HepG2 (cell line): ENCODE measurements at regions not wholly inside any gene's neighbourhood (a gene's known extent, or its start where the extent isn't known, plus 50 kb on each side); places are given as distances from the start of the nearest gene placed in this dataset.

ENCODE experiments used
- ATAC-seq: fragments of 200-7000 bp; cut with Tn5 transposase; 3 replicates; pipeline ENCODE4 v1.9.1; 2020; ENCODE audit warnings: mild to moderate bottlenecking, moderate library complexity
- BruUV-seq: library from RNA; stranded (reverse); fragments of 400-500 nt; replicated peaks from 2 replicates; lab custom pipeline; 2021; lab: Mats Ljungman, UMichigan
- CTCF ChIA-PET: fragments of 300-600 bp; formaldehyde crosslinking; extraction: SDS; loops from one replicate; lab custom pipeline; 2021; ENCODE audit warnings: low total read pairs, inconsistent platforms, low intra/inter-chr PET ratio; lab: Yijun Ruan, JAX
- POLR2A ChIA-PET: fragments of 350-600 bp; sonication (Branson Sonifier 250); formaldehyde crosslinking; loops from one replicate; lab custom pipeline; 2020; ENCODE audit warnings: antibody characterized with exemption, inconsistent platforms; lab: Yijun Ruan, JAX
- DNase-seq: peaks from one replicate; pipeline ENCODE4 v3.0.0-alpha.2; 2015; ENCODE audit warnings: low spot score
- FAIRE-seq: peaks from 3 replicates; lab custom pipeline; 2011; peaks lifted over from hg19 to GRCh38; lab: Jason Lieb, UNC
- H2AFZ ChIP-seq: one replicate; pipeline ENCODE4 v1.6.1; 2011; ENCODE audit warnings: low read length, inconsistent platforms
- H3K27ac ChIP-seq: fragments of 300-600 bp; 3 replicates; pipeline ENCODE4 v1.8.0; 2011; ENCODE audit warnings: mixed run types, mild to moderate bottlenecking, mixed read lengths, low read length, inconsistent platforms; ENCODE audit not compliant: insufficient read depth; ENCODE audit errors: extremely low read length
- H3K27me3 ChIP-seq, 2 experiments: fragments of 200-600 bp in 1 of 2; 2 replicates in 1 of 2; 3 replicates in 1 of 2; pipeline versions ENCODE4 v1.6.0 to v1.8.0; 2011; ENCODE audit warnings: low read length in 2 of 2, mild to moderate bottlenecking in 2 of 2, moderate library complexity in 2 of 2, inconsistent platforms in 1 of 2; ENCODE audit not compliant: insufficient read depth in 2 of 2, control insufficient read depth in 1 of 2
- H3K36me3 ChIP-seq, 2 experiments: fragments of 200-600 bp in 1 of 2; replicated peaks in 1 of 2; 2 replicates in 1 of 2; 3 replicates in 1 of 2; pipeline versions ENCODE4 v1.5.1 to v1.8.0; 2011; ENCODE audit warnings: low read length in 2 of 2, inconsistent platforms in 1 of 2; ENCODE audit not compliant: insufficient read depth in 2 of 2, control insufficient read depth in 1 of 2
- H3K4me1 ChIP-seq: 2 replicates; pipeline ENCODE4 v1.5.1; 2012; ENCODE audit warnings: low read length, inconsistent platforms; ENCODE audit not compliant: insufficient read depth
- H3K4me2 ChIP-seq: 2 replicates; pipeline ENCODE4 v1.6.0; 2011; ENCODE audit warnings: low read depth, low read length, inconsistent platforms
- H3K4me3 ChIP-seq, 3 experiments: fragments of 200-600 bp in 1 of 3; sonication (generic), shearing (Covaris generic) in 1 of 3; replicated peaks in 1 of 3; 2 replicates each; pipeline ENCODE4 v1.5.1; 2011 to 2016; ENCODE audit warnings: low read length in 3 of 3, inconsistent platforms in 2 of 3, low read depth in 2 of 3, mild to moderate bottlenecking in 2 of 3, control low read depth in 1 of 3, mixed read lengths in 1 of 3; ENCODE audit not compliant: insufficient read depth in 1 of 3
- H3K79me2 ChIP-seq: one replicate; pipeline ENCODE4 v1.6.1; 2011; ENCODE audit warnings: low read length, inconsistent platforms; ENCODE audit not compliant: insufficient read depth
- H3K9ac ChIP-seq: 2 replicates; pipeline ENCODE4 v1.6.0; 2011; ENCODE audit warnings: mild to moderate bottlenecking, low read depth, low read length, inconsistent platforms; ENCODE audit not compliant: insufficient read depth
- H3K9me3 ChIP-seq: 2 replicates; pipeline ENCODE4 v1.5.1; 2012; ENCODE audit warnings: mild to moderate bottlenecking, low read length
- H4K20me1 ChIP-seq: 2 replicates; pipeline ENCODE4 v1.6.0; 2011; ENCODE audit warnings: inconsistent platforms, mild to moderate bottlenecking, low read length, moderate library complexity; ENCODE audit not compliant: insufficient read depth
- NR2F1 ChIP-seq, 2 experiments: fragments of 450-650 bp in 1 of 2; formaldehyde crosslinking in 1 of 2; IDR thresholded peaks; 2 replicates each; pipeline versions ENCODE4 v1.5.0 to v1.6.1; 2016 to 2020; ENCODE audit warnings: mild to moderate bottlenecking in 1 of 2, missing compliant biosample characterization in 1 of 2, missing genetic modification reagents in 1 of 2, moderate library complexity in 1 of 2
- YY1 ChIP-seq: IDR thresholded peaks from 2 replicates; pipeline ENCODE4 v1.6.1; 2011; ENCODE audit warnings: low read length, low read depth, moderate library complexity, mild to moderate bottlenecking; ENCODE audit not compliant: insufficient read depth, insufficient replicate concordance
- ZBTB44 ChIP-seq: sonication (generic); formaldehyde crosslinking; IDR thresholded peaks from 2 replicates; pipeline ENCODE4 v1.4.0; 2020; ENCODE audit warnings: missing genetic modification reagents
- ZNF281 ChIP-seq: sonication (generic); formaldehyde crosslinking; IDR thresholded peaks from 2 replicates; pipeline ENCODE4 v1.4.0; 2020; ENCODE audit warnings: missing genetic modification reagents, borderline replicate concordance
- ZNF362 ChIP-seq: sonication (generic); formaldehyde crosslinking; IDR thresholded peaks from 2 replicates; pipeline ENCODE4 v1.4.0; 2020; ENCODE audit warnings: missing genetic modification reagents, mild to moderate bottlenecking, borderline replicate concordance
- ZNF546 ChIP-seq: sonication (generic); formaldehyde crosslinking; conservative IDR thresholded peaks from 2 replicates; pipeline ENCODE4 v1.8.1; 2023; ENCODE audit warnings: mild to moderate bottlenecking, missing genetic modification reagents
- WGBS: methylation state at CpG from one replicate; pipeline ENCODE4 v1.1.6; 2017; ENCODE audit warnings: low lambda C conversion rate; 5-methylcytosine and 5-hydroxymethylcytosine counted together
- in situ Hi-C: cut with HindIII; loops from 2 replicates; pipeline ENCODE4 v1.10.0; 2017; ENCODE audit warnings: low pct_unique_long_range_greater_than_20kb; ENCODE audit not compliant: extremely low pct_ligation_motif_present
- intact Hi-C: fragments of 100-400 bp; cut with micrococcal nuclease; formaldehyde crosslinking; loops from one replicate; pipeline ENCODE4 v1.10.0; 2022; ENCODE audit not compliant: unreplicated experiment

- ATAC-seq (no peak), DNase-seq (no peak), FAIRE-seq (no peak)
- Histone ChIP-seq H4K20me1 (no peaks in the 10 kb centered on the region), H3K27me3 (no peaks in the 10 kb centered on the region), H3K9me3 (no peaks in the 10 kb centered on the region), H3K36me3 (no peaks in the 10 kb centered on the region), H2AFZ (no peak overlapping the region), H3K4me1 (no peaks in the 10 kb centered on the region), H3K9ac (no peak overlapping the region), H3K4me2 (no peak overlapping the region), H3K79me2 (no peaks in the 10 kb centered on the region), H3K4me3 (no peak overlapping the region), H3K27ac (no peak overlapping the region)
- WGBS: 3% methylated on average over 6 of the region's 6 CpGs
- intact Hi-C loops: no loop called here
- in situ Hi-C loops: no loop called here
- TF ChIP-seq YY1: no peak
- TF ChIP-seq ZNF362 (CRISPR knock-in tag): no peak
- no peak for TF ChIP-seq ZBTB44 (CRISPR knock-in tag)
- POLR2A ChIA-PET: no interaction called here
- BruUV-seq: no TSS peak
- CTCF ChIA-PET: no interaction called here
Measured at GRCh38 chr10:55404094-55404493, 603.1 kb upstream of the PCDH15 start.

DNA sequence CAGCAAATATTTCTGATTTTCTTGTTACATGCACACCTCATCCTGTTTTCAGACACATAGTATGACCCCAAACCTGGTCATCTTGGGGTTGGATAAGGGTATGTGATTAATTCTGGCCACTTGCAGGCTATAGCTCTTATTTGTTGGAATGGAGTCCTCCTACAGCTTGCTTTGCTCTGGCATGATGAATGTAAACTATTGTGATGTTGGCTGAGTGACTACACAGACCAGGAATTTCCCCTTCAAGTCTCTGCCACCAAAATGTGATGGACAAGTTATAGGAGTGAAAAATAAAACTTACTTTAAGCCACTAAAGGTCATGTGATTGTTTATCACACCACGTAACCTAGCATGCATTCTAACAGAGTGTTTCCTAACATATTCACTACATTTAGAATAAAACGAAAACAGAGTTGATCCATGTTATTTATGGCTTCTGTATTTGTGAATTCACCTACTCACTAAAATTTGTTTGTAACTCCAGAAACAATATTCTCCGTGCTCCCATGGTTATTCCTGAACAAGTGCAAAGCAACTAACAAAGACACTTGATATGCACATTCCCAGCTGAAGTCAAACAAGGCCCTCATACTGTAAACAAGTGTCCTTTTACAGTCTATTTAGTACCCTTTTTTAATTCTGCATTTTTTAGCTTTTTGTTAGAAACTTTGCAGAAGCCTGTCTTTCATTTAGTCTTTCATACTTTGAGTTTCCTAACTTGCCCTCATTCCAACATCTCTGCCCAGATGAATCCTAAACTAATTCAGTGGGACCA lies 599.2 kb upstream of the PCDH15 start:
- no peak for DNase-seq
- Histone ChIP-seq H2AFZ (no peak overlapping the region), H3K4me2 (no peak overlapping the region), H3K36me3 (no peaks in the 10 kb centered on the region), H3K27ac (no peak overlapping the region), H3K9me3 (no peaks in the 10 kb centered on the region), H3K9ac (no peak overlapping the region), H3K4me3 (no peak overlapping the region), H4K20me1 (no peaks in the 10 kb centered on the region), H3K79me2 (no peaks in the 10 kb centered on the region), H3K4me1 (no peaks in the 10 kb centered on the region), H3K27me3 (no peaks in the 10 kb centered on the region)
- TF ChIP-seq NR2F1 (CRISPR knock-in tag; IDR thresholded peaks at IDR 0.05): no peak
- no peak for TF ChIP-seq ZNF281 (CRISPR knock-in tag)
- no peak for TF ChIP-seq ZNF546
- CTCF ChIA-PET: no interaction called here
- no peak for FAIRE-seq
- POLR2A ChIA-PET: no interaction called here
- in situ Hi-C loops (no loop called here), intact Hi-C loops (no loop called here)
- no TSS peak for BruUV-seq
- no peak for ATAC-seq
- WGBS: 10% methylated on average over 3 of the region's 3 CpGs
